Kidney glomerular epithelial cell (primary cell): ENCODE measurements at regions not wholly inside any gene's neighbourhood (a gene's known extent, or its start where the extent isn't known, plus 50 kb on each side); places are given as distances from the start of the nearest gene placed in this dataset.
"Not testable (repeated sequence)": the region's sequence is repeated elsewhere in the genome, so short reads cannot be mapped to it uniquely, and the experiment has no call there.

Experiments
- DNase-seq: peaks from one replicate; lab custom pipeline; 2025; lab: John Stamatoyannopoulos, UW

GRCh38 chr1:34369701-34370455, 193.2 kb downstream of the C1orf94 start:
- DNase-seq = no peak

- DNase-seq = no peak
Observed at GRCh38 chr1:34370748-34371147, 194.0 kb downstream of the C1orf94 start.

- not testable (repeated sequence) for DNase-seq
Observed at GRCh38 chr1:34371179-34371578, 194.5 kb downstream of the C1orf94 start.

GRCh38 chr1:34371829-34372532, 195.3 kb downstream of the C1orf94 start:
- DNase-seq = no peak

GRCh38 chr1:34372891-34373290, 196.2 kb downstream of the C1orf94 start:
- DNase-seq = no peak

GRCh38 chr1:34373912-34374311, 197.2 kb downstream of the C1orf94 start:
- no peak for DNase-seq

GRCh38 chr1:34376531-34376930, 199.8 kb downstream of the C1orf94 start:
- DNase-seq = no peak

- DNase-seq = no peak
Observed at GRCh38 chr1:34378968-34379856, 202.5 kb downstream of the C1orf94 start.

GRCh38 chr1:34379911-34380310, 203.2 kb downstream of the C1orf94 start:
- DNase-seq = no peak

GRCh38 chr1:34380526-34381124, 203.9 kb downstream of the C1orf94 start:
- DNase-seq = no peak

GRCh38 chr1:34389974-34390373, 213.3 kb downstream of the C1orf94 start:
- DNase-seq = no peak

- no peak for DNase-seq
Observed at GRCh38 chr1:34396042-34396441, 219.3 kb downstream of the C1orf94 start.

GRCh38 chr1:34398241-34398915, 221.7 kb downstream of the C1orf94 start:
- DNase-seq = no peak

- no peak for DNase-seq
Observed at GRCh38 chr1:34398916-34399275, 222.2 kb downstream of the C1orf94 start.

- DNase-seq = no peak
Observed at GRCh38 chr1:34400675-34401074, 224.0 kb downstream of the C1orf94 start.

- no peak for DNase-seq
Observed at GRCh38 chr1:34403156-34403555, 226.4 kb downstream of the C1orf94 start.

- no peak for DNase-seq
Observed at GRCh38 chr1:34404804-34405203, 228.1 kb downstream of the C1orf94 start.

GRCh38 chr1:34405266-34405959, 228.7 kb downstream of the C1orf94 start:
- no peak for DNase-seq

- DNase-seq = no peak
Observed at GRCh38 chr1:34406377-34406776, 229.7 kb downstream of the C1orf94 start.

- DNase-seq = peak; percentile 1
Observed at GRCh38 chr1:34406833-34407539, 230.3 kb downstream of the C1orf94 start.
